IPS-18c (cell line): ENCODE measurements at regions not wholly inside any gene's neighbourhood (a gene's known extent, or its start where the extent isn't known, plus 50 kb on each side); places are given as distances from the start of the nearest gene placed in this dataset.
A peak's percentile ranks its signal among the peaks of the same experiment; 100 is the strongest.
"Not testable (repeated sequence)": the region's sequence is repeated elsewhere in the genome, so short reads cannot be mapped to it uniquely, and the experiment has no call there.

Source experiments
- H3K4me3 ChIP-seq: 2 replicates; pipeline ENCODE4 v1.7.0; 2013; ENCODE audit warnings: low read depth, mild to moderate bottlenecking, low read length, moderate library complexity; ENCODE audit not compliant: insufficient read depth
- H3K9me3 ChIP-seq: one replicate; pipeline ENCODE4 v1.6.1; 2013; ENCODE audit warnings: mild to moderate bottlenecking, low read length, moderate library complexity; ENCODE audit not compliant: control insufficient read depth, insufficient read depth

GRCh38 chr5:1636981-1637638 is 113.3 kb upstream of the LPCAT1 start:
- H3K4me3 ChIP-seq, result no peak overlapping the region

GRCh38 chr5:1636208-1636770 is 112.5 kb upstream of the LPCAT1 start:
- not testable (repeated sequence) for H3K9me3 ChIP-seq, H3K4me3 ChIP-seq

More at GRCh38 chr5:1636981-1637638, 113.3 kb upstream of the LPCAT1 start:
- H3K9me3 ChIP-seq, result no peaks in the 10 kb centered on the region

GRCh38 chr5:1635477-1635876 is 111.7 kb upstream of the LPCAT1 start:
- H3K9me3 ChIP-seq, result not testable (repeated sequence)

GRCh38 chr5:1634337-1634661 is 110.5 kb upstream of the LPCAT1 start:
- H3K4me3 ChIP-seq, result peak overlapping the region; percentile 39; the same call in 1 of the 2 replicates
- no peaks in the 10 kb centered on the region for H3K9me3 ChIP-seq

More at GRCh38 chr5:1635477-1635876, 111.7 kb upstream of the LPCAT1 start:
- H3K4me3 ChIP-seq, result not testable (repeated sequence)

GRCh38 chr5:1633605-1634336 is 110.0 kb upstream of the LPCAT1 start:
- H3K4me3 ChIP-seq, result peak overlapping the region; percentile 39; the same call in 1 of the 2 replicates
- H3K9me3 ChIP-seq, result no peaks in the 10 kb centered on the region

- not testable (repeated sequence) for H3K4me3 ChIP-seq, H3K9me3 ChIP-seq
Measured at GRCh38 chr5:1631004-1631403, 107.2 kb upstream of the LPCAT1 start.

- not testable (repeated sequence) for H3K4me3 ChIP-seq, H3K9me3 ChIP-seq
Measured at GRCh38 chr5:1626397-1626796, 102.6 kb upstream of the LPCAT1 start.

GRCh38 chr5:1619531-1619930 is 95.8 kb upstream of the LPCAT1 start:
- H3K9me3 ChIP-seq, H3K4me3 ChIP-seq: not testable (repeated sequence)

- H3K9me3 ChIP-seq, H3K4me3 ChIP-seq: not testable (repeated sequence)
Measured at GRCh38 chr5:1618296-1618865, 94.6 kb upstream of the LPCAT1 start.

GRCh38 chr5:1617236-1617755 is 93.5 kb upstream of the LPCAT1 start:
- not testable (repeated sequence) for H3K9me3 ChIP-seq, H3K4me3 ChIP-seq

GRCh38 chr5:1613515-1613914 is 89.8 kb upstream of the LPCAT1 start:
- not testable (repeated sequence) for H3K9me3 ChIP-seq, H3K4me3 ChIP-seq

GRCh38 chr5:1610526-1610925 is 86.8 kb upstream of the LPCAT1 start:
- H3K4me3 ChIP-seq, result not testable (repeated sequence)

GRCh38 chr5:1609111-1609510 is 85.4 kb upstream of the LPCAT1 start:
- not testable (repeated sequence) for H3K9me3 ChIP-seq, H3K4me3 ChIP-seq

More at GRCh38 chr5:1610526-1610925, 86.8 kb upstream of the LPCAT1 start:
- not testable (repeated sequence) for H3K9me3 ChIP-seq

GRCh38 chr5:1608336-1608735 is 84.6 kb upstream of the LPCAT1 start:
- H3K9me3 ChIP-seq, H3K4me3 ChIP-seq: not testable (repeated sequence)

- H3K4me3 ChIP-seq, result not testable (repeated sequence)
Measured at GRCh38 chr5:1606951-1607350, 83.2 kb upstream of the LPCAT1 start.

GRCh38 chr5:1603916-1604315 is 80.2 kb upstream of the LPCAT1 start:
- not testable (repeated sequence) for H3K4me3 ChIP-seq, H3K9me3 ChIP-seq

More at GRCh38 chr5:1606951-1607350, 83.2 kb upstream of the LPCAT1 start:
- H3K9me3 ChIP-seq, result not testable (repeated sequence)

GRCh38 chr5:1601565-1601964 is 77.8 kb upstream of the LPCAT1 start:
- not testable (repeated sequence) for H3K9me3 ChIP-seq, H3K4me3 ChIP-seq
